ENCODE measurements at regions not wholly inside any gene's neighbourhood (a gene's known extent, or its start where the extent isn't known, plus 50 kb on each side); places are given as distances from the start of the nearest gene placed in this dataset.

- no peak overlapping the region for H3K4me3 ChIP-seq (ENCODE audit: low read depth, low read length)
- DNase-seq (ENCODE audit: low read depth): peak; percentile 96
- no peak for TF ChIP-seq CTCF (IDR thresholded peaks at IDR 0.05; ENCODE audit: control insufficient read depth, extremely low read depth, insufficient read depth)
Observed at GRCh38 chr10:111921821-111922220, 261.7 kb downstream of the GPAM start.

- no peak overlapping the region for H3K4me3 ChIP-seq (ENCODE audit: low read depth, low read length)
- DNase-seq (ENCODE audit: low read depth): no peak
- no peak for TF ChIP-seq CTCF (IDR thresholded peaks at IDR 0.05; ENCODE audit: control insufficient read depth, extremely low read depth, insufficient read depth)
Observed at GRCh38 chr10:111923032-111923431, 260.5 kb downstream of the GPAM start.

- no peak for TF ChIP-seq CTCF (IDR thresholded peaks at IDR 0.05; ENCODE audit: control insufficient read depth, extremely low read depth, insufficient read depth)
- no peak for DNase-seq (ENCODE audit: low read depth)
- H3K4me3 ChIP-seq (ENCODE audit: low read depth, low read length): no peak overlapping the region
Observed at GRCh38 chr10:111926286-111926685, 257.3 kb downstream of the GPAM start.

- DNase-seq (ENCODE audit: low read depth): no peak
- no peak overlapping the region for H3K4me3 ChIP-seq (ENCODE audit: low read depth, low read length)
- no peak for TF ChIP-seq CTCF (IDR thresholded peaks at IDR 0.05; ENCODE audit: control insufficient read depth, extremely low read depth, insufficient read depth)
Observed at GRCh38 chr10:111933937-111934336, 249.6 kb downstream of the GPAM start.

- H3K4me3 ChIP-seq (ENCODE audit: low read depth, low read length): no peak overlapping the region
- no peak for TF ChIP-seq CTCF (IDR thresholded peaks at IDR 0.05; ENCODE audit: control insufficient read depth, extremely low read depth, insufficient read depth)
- DNase-seq (ENCODE audit: low read depth): no peak
Observed at GRCh38 chr10:111934931-111935330, 248.6 kb downstream of the GPAM start.

- no peak for DNase-seq (ENCODE audit: low read depth)
- no peak overlapping the region for H3K4me3 ChIP-seq (ENCODE audit: low read depth, low read length)
- no peak for TF ChIP-seq CTCF (IDR thresholded peaks at IDR 0.05; ENCODE audit: control insufficient read depth, extremely low read depth, insufficient read depth)
Observed at GRCh38 chr10:111936143-111936542, 247.4 kb downstream of the GPAM start.

- no peak for TF ChIP-seq CTCF (IDR thresholded peaks at IDR 0.05; ENCODE audit: control insufficient read depth, extremely low read depth, insufficient read depth)
- no peak overlapping the region for H3K4me3 ChIP-seq (ENCODE audit: low read depth, low read length)
- no peak for DNase-seq (ENCODE audit: low read depth)
Observed at GRCh38 chr10:111944331-111944730, 239.2 kb downstream of the GPAM start.

Measured in LNCaP clone FGC (cell line).